ENCODE measurements at regions not wholly inside any gene's neighbourhood (a gene's known extent, or its start where the extent isn't known, plus 50 kb on each side); places are given as distances from the start of the nearest gene placed in this dataset.

- DNase-seq (ENCODE audit: insufficient read length, low spot score) (no peak), FAIRE-seq (no peak)
- TF ChIP-seq POLR2A (IDR thresholded peaks at IDR 0.05; ENCODE audit: low read depth, low read length) = no peak
Observed at GRCh38 chr9:25918761-25919160, 240.5 kb upstream of the TUSC1 start.

- FAIRE-seq (peak; percentile 68), DNase-seq (ENCODE audit: insufficient read length, low spot score) (no peak)
- no peak for TF ChIP-seq POLR2A (IDR thresholded peaks at IDR 0.05; ENCODE audit: low read depth, low read length)
Observed at GRCh38 chr9:25917731-25918362, 239.6 kb upstream of the TUSC1 start.

- no peak for TF ChIP-seq POLR2A (IDR thresholded peaks at IDR 0.05; ENCODE audit: low read depth, low read length)
- no peak for DNase-seq (ENCODE audit: insufficient read length, low spot score)
- FAIRE-seq = peak; percentile 70
Observed at GRCh38 chr9:25913806-25914205, 235.6 kb upstream of the TUSC1 start.

GRCh38 chr9:25904701-25905100 lies 226.5 kb upstream of the TUSC1 start:
- no peak for FAIRE-seq
- DNase-seq (ENCODE audit: insufficient read length, low spot score) = no peak
- no peak for TF ChIP-seq POLR2A (IDR thresholded peaks at IDR 0.05; ENCODE audit: low read depth, low read length)

- FAIRE-seq = no peak
- TF ChIP-seq POLR2A (IDR thresholded peaks at IDR 0.05; ENCODE audit: low read depth, low read length) = no peak
- DNase-seq (ENCODE audit: insufficient read length, low spot score) = no peak
Observed at GRCh38 chr9:25891527-25891926, 213.3 kb upstream of the TUSC1 start.

GRCh38 chr9:25889661-25890060 lies 211.4 kb upstream of the TUSC1 start:
- TF ChIP-seq POLR2A (IDR thresholded peaks at IDR 0.05; ENCODE audit: low read depth, low read length) = no peak
- FAIRE-seq (no peak), DNase-seq (ENCODE audit: insufficient read length, low spot score) (no peak)

- no peak for TF ChIP-seq POLR2A (IDR thresholded peaks at IDR 0.05; ENCODE audit: low read depth, low read length)
- DNase-seq (ENCODE audit: insufficient read length, low spot score) (no peak), FAIRE-seq (no peak)
Observed at GRCh38 chr9:25876248-25876647, 198.0 kb upstream of the TUSC1 start.

GRCh38 chr9:25864509-25864908 lies 186.3 kb upstream of the TUSC1 start:
- no peak for DNase-seq (ENCODE audit: insufficient read length, low spot score)
- peak; percentile 41 for FAIRE-seq
- no peak for TF ChIP-seq POLR2A (IDR thresholded peaks at IDR 0.05; ENCODE audit: low read depth, low read length)

- no peak for TF ChIP-seq POLR2A (IDR thresholded peaks at IDR 0.05; ENCODE audit: low read depth, low read length)
- FAIRE-seq = no peak
- no peak for DNase-seq (ENCODE audit: insufficient read length, low spot score)
Observed at GRCh38 chr9:25861421-25861820, 183.2 kb upstream of the TUSC1 start.

GRCh38 chr9:25857147-25857546 lies 178.9 kb upstream of the TUSC1 start:
- DNase-seq (ENCODE audit: insufficient read length, low spot score) (no peak), FAIRE-seq (no peak)
- no peak for TF ChIP-seq POLR2A (IDR thresholded peaks at IDR 0.05; ENCODE audit: low read depth, low read length)

- no peak for TF ChIP-seq POLR2A (IDR thresholded peaks at IDR 0.05; ENCODE audit: low read depth, low read length)
- DNase-seq (ENCODE audit: insufficient read length, low spot score) (no peak), FAIRE-seq (no peak)
Observed at GRCh38 chr9:25850803-25851202, 172.6 kb upstream of the TUSC1 start.

- DNase-seq (ENCODE audit: insufficient read length, low spot score) (no peak), FAIRE-seq (no peak)
- TF ChIP-seq POLR2A (IDR thresholded peaks at IDR 0.05; ENCODE audit: low read depth, low read length) = no peak
Observed at GRCh38 chr9:25845867-25846266, 167.6 kb upstream of the TUSC1 start.

GRCh38 chr9:25830381-25830780 lies 152.1 kb upstream of the TUSC1 start:
- TF ChIP-seq POLR2A (IDR thresholded peaks at IDR 0.05; ENCODE audit: low read depth, low read length) = no peak
- no peak for FAIRE-seq

GRCh38 chr9:25827626-25828025 lies 149.4 kb upstream of the TUSC1 start:
- no peak for TF ChIP-seq POLR2A (IDR thresholded peaks at IDR 0.05; ENCODE audit: low read depth, low read length)
- no peak for FAIRE-seq
- DNase-seq (ENCODE audit: insufficient read length, low spot score) = no peak

More at GRCh38 chr9:25830381-25830780, 152.1 kb upstream of the TUSC1 start:
- no peak for DNase-seq (ENCODE audit: insufficient read length, low spot score)

GRCh38 chr9:25816439-25816838 lies 138.2 kb upstream of the TUSC1 start:
- TF ChIP-seq POLR2A (IDR thresholded peaks at IDR 0.05; ENCODE audit: low read depth, low read length) = no peak
- FAIRE-seq = no peak
- no peak for DNase-seq (ENCODE audit: insufficient read length, low spot score)

GRCh38 chr9:25814023-25814422 lies 135.8 kb upstream of the TUSC1 start:
- TF ChIP-seq POLR2A (IDR thresholded peaks at IDR 0.05; ENCODE audit: low read depth, low read length) = no peak
- DNase-seq (ENCODE audit: insufficient read length, low spot score) = no peak
- FAIRE-seq = no peak
